Heart left ventricle (tissue), 16 donors: ENCODE measurements at regions not wholly inside any gene's neighbourhood (a gene's known extent, or its start where the extent isn't known, plus 50 kb on each side); places are given as distances from the start of the nearest gene placed in this dataset.

Experiments
- ATAC-seq, 4 donors: fragments of 200-7000 bp; cut with Tn5 transposase; one replicate each; pipeline ENCODE4 v1.9.1; 2020 to 2022; ENCODE audit warnings: moderate library complexity in 4 of 4, mild to moderate bottlenecking in 3 of 4, moderate number of reproducible peaks in 1 of 4
- DNase-seq, 5 donors: peaks; one replicate each; pipeline ENCODE4 v3.0.0-alpha.2; 2020
- H3K27ac ChIP-seq, 12 donors: fragments of 200-600 bp; sonication (generic) in 4 of 12; one replicate each; pipeline versions ENCODE4 v1.5.0 to v1.8.0; 2016 to 2022; ENCODE audit warnings: mild to moderate bottlenecking in 2 of 12
- H3K27me3 ChIP-seq, 9 donors: fragments of 200-600 bp; sonication (generic) in 2 of 9; one replicate each; pipeline versions ENCODE4 v1.5.1 to v1.8.0; 2016 to 2022; ENCODE audit warnings: mild to moderate bottlenecking in 3 of 9
- H3K36me3 ChIP-seq, 9 donors: fragments of 200-600 bp; sonication (generic) in 2 of 9; one replicate each; pipeline versions ENCODE4 v1.5.0 to v1.8.0; 2018 to 2022; ENCODE audit warnings: mild to moderate bottlenecking in 2 of 9
- H3K4me1 ChIP-seq, 12 donors: fragments of 200-600 bp; sonication (generic) in 4 of 12; one replicate each; pipeline versions ENCODE4 v1.5.0 to v1.8.0; 2016 to 2022; ENCODE audit warnings: mild to moderate bottlenecking in 3 of 12
- H3K4me3 ChIP-seq, 12 donors: fragments of 200-600 bp; sonication (generic) in 4 of 12; one replicate each; pipeline versions ENCODE4 v1.5.0 to v1.8.0; 2017 to 2022; ENCODE audit warnings: mild to moderate bottlenecking in 9 of 12, moderate library complexity in 4 of 12
- H3K9me3 ChIP-seq, 12 donors: fragments of 200-600 bp; sonication (generic) in 4 of 12; one replicate each; pipeline versions ENCODE4 v1.5.0 to v1.8.0; 2016 to 2022; ENCODE audit warnings: mild to moderate bottlenecking in 1 of 12
- CTCF ChIP-seq, 12 donors: fragments of 200-600 bp; sonication (generic) in 4 of 12; IDR thresholded peaks; one replicate each; pipeline versions ENCODE4 v1.5.0 to v1.8.0; 2018 to 2022; ENCODE audit warnings: antibody characterized with exemption in 12 of 12, mild to moderate bottlenecking in 5 of 12
- POLR2A ChIP-seq, 2 donors: fragments of 450-650 bp; IDR thresholded peaks; one replicate each; pipeline ENCODE4 v1.6.1; 2017; ENCODE audit warnings: antibody characterized with exemption in 2 of 2, mild to moderate bottlenecking in 2 of 2, moderate library complexity in 2 of 2
- WGBS, 4 donors: extraction: QIAGEN DNeasy Blood & Tissue Kit in 2 of 4; methylation state at CpG; one replicate each; pipeline versions ENCODE4 v1.1.5 to v1.1.7; 2013 to 2018; 5-methylcytosine and 5-hydroxymethylcytosine counted together
- intact Hi-C, 10 donors: fragments of 100-400 bp; cut with DNase I; formaldehyde crosslinking; loops; one replicate each; pipeline versions ENCODE4 v1.11.1 to v1.14.2; 2022
- donor health status: ischemic (EF 13 %, LVEDD 7.1; RV severe dilation, severe dysfunction).
- donor health status: healthy with polysubstance abuse.
- donor health status: DM: no; HTN: yes; CAD: no.
- donor health status: DM: no; HTN: no; CAD: no.
- donor health status: ischemic (EF 25% LVEDD 6.9; RV normal size, moderate dysfunction).
- donor health status: ischemic (EF 25% LVEDD 5.7; RV mildly dilated, moderate dysfunction).
- donor health status: healthy.
- donor health status: DM: yes; HTN: yes; CAD: no.
- donor health status: ischemic (EF 35%, LVEDD 5.7; RV mildly dilated, moderate dysfunction).
- donor health status: nonischemic (EF 11% LVEDD 7.7; RV severe dilation, severe dysfunction).
- donor health status: DM: yes; HTN: yes; CAD: no.
- donor health status: PGD.
- donor health status: ischemic (EF 29% LVEDD 5.4; RV normal size, mild dysfunction).
- donor health status: nonischemic (EF 23%, LVEDD 6.1; RV moderate dilation, normal function).

- WGBS, 4 donors = 43 to 52% (median 47%) methylated on average over 1 of the region's 1 CpG
- no peaks in the 10 kb centered on the region for H3K36me3 ChIP-seq
- H3K27ac ChIP-seq = no peak overlapping the region
- TF ChIP-seq CTCF (IDR thresholded peaks at IDR 0.05) (no peak), POLR2A (IDR thresholded peaks at IDR 0.05) (no peak)
- no peaks in the 10 kb centered on the region for H3K27me3 ChIP-seq
- ATAC-seq = no peak
- no peak overlapping the region for H3K4me3 ChIP-seq
- H3K9me3 ChIP-seq = no peaks in the 10 kb centered on the region
- no peaks in the 10 kb centered on the region for H3K4me1 ChIP-seq
- DNase-seq = no peak
- intact Hi-C loops = no loop called here
Observed at GRCh38 chr13:74485757-74486156, 351.6 kb upstream of the KLF12 start.

- no peaks in the 10 kb centered on the region for H3K27me3 ChIP-seq
- H3K9me3 ChIP-seq = peaks cover 0 to 3% (median 0%) of the 10 kb centered on the region in 12 donors
- no peaks in the 10 kb centered on the region for H3K4me1 ChIP-seq
- no peak overlapping the region for H3K27ac ChIP-seq
- 26 to 37% (median 32%) methylated on average over 2 of the region's 2 CpGs for WGBS, 4 donors
- TF ChIP-seq POLR2A (IDR thresholded peaks at IDR 0.05) = no peak
- no peak for TF ChIP-seq CTCF (IDR thresholded peaks at IDR 0.05)
- H3K36me3 ChIP-seq = no peaks in the 10 kb centered on the region
- H3K4me3 ChIP-seq = no peak overlapping the region
- intact Hi-C loops = no loop called here
- DNase-seq = no peak
- no peak for ATAC-seq
Observed at GRCh38 chr13:74479124-74479523, 344.9 kb upstream of the KLF12 start.

GRCh38 chr13:74476788-74477187, 342.6 kb upstream of the KLF12 start:
- TF ChIP-seq CTCF (IDR thresholded peaks at IDR 0.05) = no peak
- no peak for TF ChIP-seq POLR2A (IDR thresholded peaks at IDR 0.05)
- ATAC-seq = no peak
- Histone ChIP-seq H3K27ac (no peak overlapping the region), H3K27me3 (no peaks in the 10 kb centered on the region), H3K9me3 (peaks cover 0 to 3% (median 0%) of the 10 kb centered on the region in 12 donors), H3K36me3 (no peaks in the 10 kb centered on the region), H3K4me3 (no peak overlapping the region), H3K4me1 (no peaks in the 10 kb centered on the region)
- no peak for DNase-seq
- intact Hi-C loops = no loop called here

- Histone ChIP-seq H3K9me3 (peaks cover 0 to 3% (median 0%) of the 10 kb centered on the region in 12 donors), H3K27me3 (no peaks in the 10 kb centered on the region), H3K4me1 (no peaks in the 10 kb centered on the region), H3K4me3 (no peak overlapping the region), H3K36me3 (no peaks in the 10 kb centered on the region), H3K27ac (no peak overlapping the region)
- ATAC-seq = no peak
- 59 to 81% (median 74%) methylated on average over 1 of the region's 1 CpG for WGBS, 4 donors
- DNase-seq = no peak
- intact Hi-C loops = no loop called here
- TF ChIP-seq POLR2A (IDR thresholded peaks at IDR 0.05) (no peak), CTCF (IDR thresholded peaks at IDR 0.05) (no peak)
Observed at GRCh38 chr13:74476365-74476764, 342.2 kb upstream of the KLF12 start.
